Fibroblast of lung (primary cell): ENCODE measurements at regions not wholly inside any gene's neighbourhood (a gene's known extent, or its start where the extent isn't known, plus 50 kb on each side); places are given as distances from the start of the nearest gene placed in this dataset.
A peak's percentile ranks its signal among the peaks of the same experiment; 100 is the strongest.

Source experiments
- DNase-seq, 2 donors: peaks; one replicate each; pipeline versions ENCODE4 v3.0.0 to v3.0.0-alpha.2; 2010; ENCODE audit warnings: low read depth in 2 of 2
- H2AFZ ChIP-seq: 2 replicates; pipeline ENCODE4 v1.5.1; 2012; ENCODE audit warnings: low read length, control low read depth, inconsistent platforms
- H3K27ac ChIP-seq: 2 replicates; pipeline ENCODE4 v1.5.1; 2011; ENCODE audit warnings: low read length, control low read depth; ENCODE audit not compliant: insufficient read depth
- H3K27me3 ChIP-seq: 2 replicates; pipeline ENCODE4 v1.5.1; 2011; ENCODE audit warnings: mild to moderate bottlenecking, low read length; ENCODE audit not compliant: control insufficient read depth, insufficient read depth
- H3K36me3 ChIP-seq: 2 replicates; pipeline ENCODE4 v1.5.1; 2011; ENCODE audit warnings: low read length; ENCODE audit not compliant: control insufficient read depth, insufficient read depth
- H3K4me1 ChIP-seq: 2 replicates; pipeline ENCODE4 v1.5.1; 2011; ENCODE audit warnings: low read length; ENCODE audit not compliant: control insufficient read depth, insufficient read depth; ENCODE audit errors: extremely low read depth
- H3K4me2 ChIP-seq: 2 replicates; pipeline ENCODE4 v1.5.1; 2011; ENCODE audit warnings: low read length, control low read depth; ENCODE audit not compliant: insufficient read depth; ENCODE audit errors: extremely low read depth
- H3K4me3 ChIP-seq, 4 experiments: fragments of 200-600 bp in 1 of 4; sonication (generic) in 1 of 4; replicated peaks in 1 of 4; 2 replicates each; pipeline ENCODE4 v1.5.1; 2011 to 2016; ENCODE audit warnings: low read length in 4 of 4, low read depth in 3 of 4, mild to moderate bottlenecking in 3 of 4, control low read depth in 2 of 4, inconsistent platforms in 1 of 4, mixed read lengths in 1 of 4; ENCODE audit not compliant: insufficient read depth in 1 of 4; ENCODE audit errors: control extremely low read depth in 1 of 4
- H3K79me2 ChIP-seq: 2 replicates; pipeline ENCODE4 v1.5.1; 2012; ENCODE audit warnings: mild to moderate bottlenecking, low read length, inconsistent platforms; ENCODE audit not compliant: control insufficient read depth, insufficient read depth
- H3K9ac ChIP-seq: 2 replicates; pipeline ENCODE4 v1.5.1; 2011; ENCODE audit warnings: mild to moderate bottlenecking, low read length, control low read depth; ENCODE audit not compliant: insufficient read depth
- H3K9me3 ChIP-seq: 2 replicates; pipeline ENCODE4 v1.5.1; 2012; ENCODE audit warnings: low read depth, low read length; ENCODE audit not compliant: control insufficient read depth, insufficient read depth
- H4K20me1 ChIP-seq: 2 replicates; pipeline ENCODE4 v1.5.1; 2011; ENCODE audit warnings: low read length; ENCODE audit not compliant: control insufficient read depth, insufficient read depth; ENCODE audit errors: extremely low read depth
- CTCF ChIP-seq, 2 donors: IDR thresholded peaks in 1 of 2; conservative IDR thresholded peaks in 1 of 2; 1 replicate in 1 of 2; 2 replicates in 1 of 2; pipeline ENCODE4 v1.5.1; 2011 to 2012; ENCODE audit warnings: low read length in 2 of 2, control low read depth in 1 of 2, inconsistent platforms in 1 of 2, low read depth in 1 of 2, mild to moderate bottlenecking in 1 of 2
- EZH2 ChIP-seq: IDR thresholded peaks from 2 replicates; pipeline ENCODE4 v1.5.1; 2012; ENCODE audit warnings: low read length, control low read depth, mild to moderate bottlenecking; ENCODE audit errors: missing control alignments

GRCh38 chr6:74690365-74690764 is 515.5 kb downstream of the COL12A1 start:
- H4K20me1 ChIP-seq: no peaks in the 10 kb centered on the region
- no peak overlapping the region for H3K27ac ChIP-seq
- DNase-seq: peak; percentile 5 to 55
- no peak overlapping the region for H3K9ac ChIP-seq
- no peak overlapping the region for H2AFZ ChIP-seq
- H3K4me2 ChIP-seq: no peak overlapping the region
- no peaks in the 10 kb centered on the region for H3K36me3 ChIP-seq
- no peaks in the 10 kb centered on the region for H3K79me2 ChIP-seq
- no peak overlapping the region for H3K4me3 ChIP-seq
- no peaks in the 10 kb centered on the region for H3K4me1 ChIP-seq
- no peaks in the 10 kb centered on the region for H3K27me3 ChIP-seq
- TF ChIP-seq CTCF (conservative IDR thresholded peaks at IDR 0.05 in 1 of 2, IDR thresholded peaks at IDR 0.05 in 1 of 2; ENCODE audit: low read depth in 1 of 2, low read length in 2 of 2) (no peak), EZH2 (no peak)
- no peaks in the 10 kb centered on the region for H3K9me3 ChIP-seq

GRCh38 chr6:74689601-74690000 is 516.3 kb downstream of the COL12A1 start:
- Histone ChIP-seq H3K9ac (no peak overlapping the region), H3K79me2 (no peaks in the 10 kb centered on the region), H4K20me1 (no peaks in the 10 kb centered on the region), H3K9me3 (no peaks in the 10 kb centered on the region), H3K4me3 (no peak overlapping the region), H3K27ac (no peak overlapping the region), H3K27me3 (no peaks in the 10 kb centered on the region), H3K4me1 (no peaks in the 10 kb centered on the region), H2AFZ (no peak overlapping the region), H3K36me3 (no peaks in the 10 kb centered on the region), H3K4me2 (no peak overlapping the region)
- TF ChIP-seq EZH2 (no peak), CTCF (conservative IDR thresholded peaks at IDR 0.05 in 1 of 2, IDR thresholded peaks at IDR 0.05 in 1 of 2; ENCODE audit: low read depth in 1 of 2, low read length in 2 of 2) (no peak)
- no peak for DNase-seq

GRCh38 chr6:74677463-74677862 is 528.4 kb downstream of the COL12A1 start:
- H3K4me2 ChIP-seq: no peak overlapping the region
- H2AFZ ChIP-seq: no peak overlapping the region
- no peaks in the 10 kb centered on the region for H3K27me3 ChIP-seq
- H4K20me1 ChIP-seq: no peaks in the 10 kb centered on the region
- no peak overlapping the region for H3K4me3 ChIP-seq
- H3K4me1 ChIP-seq: no peaks in the 10 kb centered on the region
- no peak overlapping the region for H3K27ac ChIP-seq
- no peaks in the 10 kb centered on the region for H3K9me3 ChIP-seq
- no peak overlapping the region for H3K9ac ChIP-seq
- no peak for DNase-seq
- no peaks in the 10 kb centered on the region for H3K36me3 ChIP-seq
- no peak for TF ChIP-seq EZH2
- H3K79me2 ChIP-seq: no peaks in the 10 kb centered on the region
